Lower lobe of right lung (tissue), 2 donors: ENCODE measurements at regions not wholly inside any gene's neighbourhood (a gene's known extent, or its start where the extent isn't known, plus 50 kb on each side); places are given as distances from the start of the nearest gene placed in this dataset.

Source experiments
- ATAC-seq, 2 donors: fragments of 200-7000 bp; cut with Tn5 transposase; one replicate each; pipeline ENCODE4 v1.9.1; 2020 to 2022; ENCODE audit warnings: mild to moderate bottlenecking in 2 of 2, moderate library complexity in 2 of 2
- DNase-seq: peaks from one replicate; pipeline ENCODE4 v3.0.0-alpha.2; 2020
- H3K27ac ChIP-seq: fragments of 200-600 bp; one replicate; pipeline ENCODE4 v1.8.0; 2022
- H3K27me3 ChIP-seq: fragments of 200-600 bp; one replicate; pipeline ENCODE4 v1.8.0; 2022; ENCODE audit warnings: low read depth
- H3K36me3 ChIP-seq: fragments of 200-600 bp; one replicate; pipeline ENCODE4 v1.8.0; 2022; ENCODE audit warnings: mild to moderate bottlenecking
- H3K4me1 ChIP-seq: fragments of 200-600 bp; one replicate; pipeline ENCODE4 v1.8.0; 2022
- H3K4me3 ChIP-seq: fragments of 200-600 bp; one replicate; pipeline ENCODE4 v1.8.0; 2022; ENCODE audit warnings: mild to moderate bottlenecking
- H3K9me3 ChIP-seq: fragments of 200-600 bp; one replicate; pipeline ENCODE4 v1.8.0; 2022
- intact Hi-C: fragments of 100-400 bp; cut with DNase I; formaldehyde crosslinking; loops from one replicate; pipeline ENCODE4 v1.11.0; 2022
- TF ChIP-seq, protein P1 (sequence below): fragments of 200-600 bp; IDR thresholded peaks from one replicate; pipeline ENCODE4 v1.8.0; 2022; ENCODE audit warnings: antibody characterized with exemption, mild to moderate bottlenecking
- donor health status: DM: no; HTN: yes; CAD: no; lungs with severe emphysema.

DNA sequence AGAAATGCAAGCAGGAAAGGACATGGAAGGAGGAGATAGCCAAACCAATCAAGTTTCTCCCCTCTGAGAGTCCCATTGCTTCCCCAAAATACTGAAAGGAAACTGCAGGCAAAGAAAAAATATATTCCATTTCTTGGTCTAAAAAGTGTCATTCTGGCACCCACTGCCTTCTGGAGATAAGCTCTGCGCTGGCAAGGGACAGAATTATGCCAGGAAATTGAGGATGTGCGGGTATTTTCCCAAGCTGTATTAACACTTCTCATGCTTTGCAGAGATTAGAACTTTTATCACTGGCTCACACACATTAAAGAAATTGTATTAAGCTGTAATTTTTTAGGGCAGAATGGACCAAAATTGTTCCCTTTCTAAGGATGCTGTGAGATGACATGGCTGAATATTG lies 381.2 kb upstream of the DUSP10 start:
- Histone ChIP-seq H3K36me3 (no peaks in the 10 kb centered on the region), H3K27me3 (no peaks in the 10 kb centered on the region), H3K9me3 (no peaks in the 10 kb centered on the region), H3K4me3 (no peak overlapping the region), H3K27ac (no peak overlapping the region), H3K4me1 (no peaks in the 10 kb centered on the region)
- intact Hi-C loops = no loop called here
- TF ChIP-seq, protein P1, sequence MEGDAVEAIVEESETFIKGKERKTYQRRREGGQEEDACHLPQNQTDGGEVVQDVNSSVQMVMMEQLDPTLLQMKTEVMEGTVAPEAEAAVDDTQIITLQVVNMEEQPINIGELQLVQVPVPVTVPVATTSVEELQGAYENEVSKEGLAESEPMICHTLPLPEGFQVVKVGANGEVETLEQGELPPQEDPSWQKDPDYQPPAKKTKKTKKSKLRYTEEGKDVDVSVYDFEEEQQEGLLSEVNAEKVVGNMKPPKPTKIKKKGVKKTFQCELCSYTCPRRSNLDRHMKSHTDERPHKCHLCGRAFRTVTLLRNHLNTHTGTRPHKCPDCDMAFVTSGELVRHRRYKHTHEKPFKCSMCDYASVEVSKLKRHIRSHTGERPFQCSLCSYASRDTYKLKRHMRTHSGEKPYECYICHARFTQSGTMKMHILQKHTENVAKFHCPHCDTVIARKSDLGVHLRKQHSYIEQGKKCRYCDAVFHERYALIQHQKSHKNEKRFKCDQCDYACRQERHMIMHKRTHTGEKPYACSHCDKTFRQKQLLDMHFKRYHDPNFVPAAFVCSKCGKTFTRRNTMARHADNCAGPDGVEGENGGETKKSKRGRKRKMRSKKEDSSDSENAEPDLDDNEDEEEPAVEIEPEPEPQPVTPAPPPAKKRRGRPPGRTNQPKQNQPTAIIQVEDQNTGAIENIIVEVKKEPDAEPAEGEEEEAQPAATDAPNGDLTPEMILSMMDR = no peak
- no peak for ATAC-seq
- no peak for DNase-seq

DNA sequence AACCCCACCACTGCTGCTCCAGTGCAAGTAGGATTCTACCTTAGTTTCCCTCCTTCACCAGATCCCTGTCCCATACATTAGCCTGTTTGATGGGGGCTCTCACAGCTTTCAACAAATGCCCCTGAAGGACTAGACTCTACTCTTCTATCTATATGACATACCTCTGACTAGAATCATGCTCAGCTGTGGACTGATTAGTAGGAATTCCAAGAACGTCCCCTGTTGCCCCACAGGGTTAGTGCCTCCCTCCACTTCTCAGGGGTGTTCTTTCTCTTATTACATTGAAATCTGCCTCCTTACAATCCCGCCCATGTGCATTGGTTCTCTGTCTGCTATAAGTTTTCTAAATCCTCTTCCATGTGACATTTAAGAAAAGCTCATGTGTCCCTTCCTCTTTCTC lies 375.9 kb upstream of the DUSP10 start:
- TF ChIP-seq, protein P1 = no peak
- intact Hi-C loops = no loop called here
- Histone ChIP-seq H3K4me3 (no peak overlapping the region), H3K27ac (no peak overlapping the region), H3K9me3 (no peaks in the 10 kb centered on the region), H3K36me3 (no peaks in the 10 kb centered on the region), H3K27me3 (no peaks in the 10 kb centered on the region), H3K4me1 (no peaks in the 10 kb centered on the region)
- DNase-seq (no peak), ATAC-seq (no peak)

DNA sequence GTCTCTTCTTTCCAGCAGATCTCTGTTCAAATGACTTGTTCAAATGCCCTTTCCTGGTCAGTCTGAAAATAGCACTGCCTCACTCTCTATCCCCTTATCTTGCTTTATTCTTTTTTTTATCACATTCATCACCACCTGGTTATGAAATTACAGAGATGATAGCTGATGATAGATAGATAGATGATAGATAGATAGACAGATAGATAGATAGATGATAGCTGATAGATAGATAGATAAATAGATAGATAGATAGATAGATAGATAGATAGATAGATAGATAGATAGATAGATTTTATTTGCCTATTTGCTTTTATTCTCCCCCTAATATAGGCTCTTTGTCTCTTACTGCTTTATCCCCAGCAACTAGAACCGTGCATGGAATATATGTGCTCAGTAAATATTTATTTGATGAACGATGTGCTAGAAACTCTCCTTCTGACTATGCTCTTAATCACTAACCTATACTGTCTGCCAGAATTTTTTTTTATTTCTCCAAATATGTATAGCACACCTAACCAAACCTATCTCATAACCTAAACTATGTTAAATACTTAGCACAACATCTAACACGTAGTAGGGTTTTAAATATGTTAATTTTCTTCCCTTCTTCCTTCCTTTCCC lies 372.8 kb upstream of the DUSP10 start:
- Histone ChIP-seq H3K27me3 (no peaks in the 10 kb centered on the region), H3K27ac (no peak overlapping the region), H3K4me3 (no peak overlapping the region), H3K36me3 (no peaks in the 10 kb centered on the region), H3K9me3 (no peaks in the 10 kb centered on the region), H3K4me1 (no peaks in the 10 kb centered on the region)
- intact Hi-C loops = no loop called here
- DNase-seq (no peak), ATAC-seq (no peak)
- TF ChIP-seq, protein P1 = no peak

DNA sequence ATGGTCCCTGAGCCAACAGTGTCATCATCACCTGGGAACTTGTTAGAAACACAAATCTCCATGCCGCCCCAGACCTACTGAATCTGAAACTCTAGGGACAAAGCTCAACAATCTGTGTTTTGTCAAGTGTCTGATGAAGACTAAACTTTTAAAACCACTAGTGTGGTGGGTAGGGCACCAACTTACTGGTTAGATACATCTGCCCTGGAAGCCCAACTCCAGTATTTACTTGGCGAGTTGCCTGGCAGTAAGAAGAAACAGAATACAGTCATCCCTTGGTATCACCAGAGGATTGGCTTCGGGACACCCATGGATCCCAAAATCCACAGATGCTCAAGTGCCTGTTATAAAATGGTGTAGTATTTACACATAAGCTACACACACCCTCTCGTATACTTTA lies 367.9 kb upstream of the DUSP10 start:
- Histone ChIP-seq H3K4me1 (no peaks in the 10 kb centered on the region), H3K36me3 (no peaks in the 10 kb centered on the region), H3K27ac (no peak overlapping the region), H3K4me3 (no peak overlapping the region), H3K9me3 (no peaks in the 10 kb centered on the region), H3K27me3 (no peaks in the 10 kb centered on the region)
- no peak for DNase-seq
- intact Hi-C loops = no loop called here
- ATAC-seq = no peak
- TF ChIP-seq, protein P1 = no peak

DNA sequence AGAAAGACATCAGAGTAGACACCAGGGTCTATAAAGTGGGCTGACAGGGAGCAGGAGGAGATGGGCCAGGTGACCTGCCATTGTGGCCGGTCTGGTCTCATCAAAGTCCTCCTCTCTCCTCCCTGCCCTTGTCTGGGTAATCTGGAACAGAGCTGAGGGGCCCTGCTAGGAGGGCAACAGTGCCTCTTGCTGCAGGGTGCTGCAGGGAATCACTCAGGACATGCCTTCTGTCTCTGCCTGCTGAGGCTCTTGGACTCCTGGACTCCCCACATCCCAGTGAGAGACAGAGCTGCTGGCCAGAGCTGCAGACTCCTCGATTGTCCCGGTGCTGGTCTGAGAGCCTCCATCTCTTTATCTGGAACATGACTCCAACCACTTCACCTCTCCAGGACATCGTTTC lies 366.1 kb upstream of the DUSP10 start:
- Histone ChIP-seq H3K9me3 (no peaks in the 10 kb centered on the region), H3K4me3 (no peak overlapping the region), H3K4me1 (no peaks in the 10 kb centered on the region), H3K36me3 (no peaks in the 10 kb centered on the region), H3K27me3 (no peaks in the 10 kb centered on the region), H3K27ac (no peak overlapping the region)
- no peak for DNase-seq
- intact Hi-C loops = no loop called here
- ATAC-seq = no peak
- TF ChIP-seq, protein P1 = no peak

DNA sequence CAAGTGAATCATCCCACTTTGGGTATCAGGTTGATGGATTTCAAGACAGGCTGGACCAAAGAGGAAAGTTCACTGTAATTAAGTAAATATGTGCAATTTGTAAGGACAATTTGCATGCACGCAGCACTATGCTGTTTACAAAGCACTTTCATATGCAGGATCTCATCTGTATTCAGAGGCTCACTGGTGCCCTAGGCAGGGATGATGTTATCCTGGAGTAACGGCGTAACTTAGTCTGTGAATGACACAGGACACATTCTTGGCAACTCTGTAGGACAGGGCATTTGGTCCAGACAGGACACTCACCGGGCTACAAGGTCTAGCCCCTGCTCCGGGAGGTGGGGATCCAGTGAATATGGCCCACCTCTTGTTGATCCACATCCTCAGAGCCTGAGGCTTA lies 365.4 kb upstream of the DUSP10 start:
- Histone ChIP-seq H3K27ac (no peak overlapping the region), H3K4me1 (no peaks in the 10 kb centered on the region), H3K27me3 (no peaks in the 10 kb centered on the region), H3K9me3 (no peaks in the 10 kb centered on the region), H3K36me3 (no peaks in the 10 kb centered on the region), H3K4me3 (no peak overlapping the region)
- DNase-seq = no peak
- intact Hi-C loops = no loop called here
- no peak for ATAC-seq
- TF ChIP-seq, protein P1 = no peak
